Mesendoderm (in vitro differentiated cells): ENCODE measurements at regions not wholly inside any gene's neighbourhood (a gene's known extent, or its start where the extent isn't known, plus 50 kb on each side); places are given as distances from the start of the nearest gene placed in this dataset.

Experiments
- DNase-seq: peaks from one replicate; pipeline ENCODE4 v3.0.0; 2013
- H2AK5ac ChIP-seq: 2 replicates; pipeline ENCODE4 v1.6.1; 2013; ENCODE audit warnings: low read length, inconsistent platforms
- H2BK120ac ChIP-seq: 2 replicates; pipeline ENCODE4 v1.6.1; 2013; ENCODE audit warnings: low read depth, mild to moderate bottlenecking, low read length, moderate library complexity, mixed read lengths
- H2BK15ac ChIP-seq: replicated peaks from 2 replicates; pipeline ENCODE4 v1.6.1; 2013; ENCODE audit warnings: low read depth, mild to moderate bottlenecking, moderate library complexity
- H2BK5ac ChIP-seq: 2 replicates; pipeline ENCODE4 v1.6.1; 2013; ENCODE audit warnings: low read length, inconsistent platforms
- H3K18ac ChIP-seq: 2 replicates; pipeline ENCODE4 v1.6.1; 2013; ENCODE audit warnings: mild to moderate bottlenecking, low read length, mixed read lengths
- H3K23ac ChIP-seq: one replicate; pipeline ENCODE4 v1.6.1; 2013; ENCODE audit warnings: low read length
- H3K27ac ChIP-seq: 2 replicates; pipeline ENCODE4 v1.5.1; 2013; ENCODE audit warnings: low read depth, mild to moderate bottlenecking, inconsistent platforms, low read length, moderate library complexity
- H3K27me3 ChIP-seq: 2 replicates; pipeline ENCODE4 v1.6.1; 2013; ENCODE audit warnings: low read length, control low read depth, mild to moderate bottlenecking, inconsistent platforms; ENCODE audit not compliant: insufficient read depth, poor library complexity
- H3K36me3 ChIP-seq: 2 replicates; pipeline ENCODE4 v1.6.1; 2013; ENCODE audit warnings: low read length, inconsistent platforms; ENCODE audit not compliant: control insufficient read depth, insufficient read depth
- H3K4ac ChIP-seq: one replicate; pipeline ENCODE4 v1.6.1; 2013; ENCODE audit warnings: low read depth, mild to moderate bottlenecking, low read length, moderate library complexity
- H3K4me1 ChIP-seq: 2 replicates; pipeline ENCODE4 v1.6.1; 2013; ENCODE audit warnings: low read depth, low read length, inconsistent platforms; ENCODE audit not compliant: control insufficient read depth
- H3K4me2 ChIP-seq: 2 replicates; pipeline ENCODE4 v1.6.1; 2013; ENCODE audit warnings: low read length
- H3K4me3 ChIP-seq: 2 replicates; pipeline ENCODE4 v1.5.1; 2013; ENCODE audit warnings: mild to moderate bottlenecking, low read length
- H3K56ac ChIP-seq: one replicate; pipeline ENCODE4 v1.6.1; 2013; ENCODE audit warnings: low read length
- H3K79me1 ChIP-seq: 2 replicates; pipeline ENCODE4 v1.6.1; 2013; ENCODE audit warnings: low read length, inconsistent platforms
- H3K79me2 ChIP-seq: 2 replicates; pipeline ENCODE4 v1.6.1; 2013; ENCODE audit warnings: mild to moderate bottlenecking, low read length; ENCODE audit not compliant: control insufficient read depth, insufficient read depth
- H3K9ac ChIP-seq: 2 replicates; pipeline ENCODE4 v1.6.1; 2013; ENCODE audit warnings: low read length, inconsistent platforms
- H4K5ac ChIP-seq: one replicate; pipeline ENCODE4 v1.6.1; 2013; ENCODE audit warnings: low read length
- H4K8ac ChIP-seq: one replicate; pipeline ENCODE4 v1.6.1; 2013; ENCODE audit warnings: low read depth, mild to moderate bottlenecking, control low read depth, low read length, moderate library complexity
- WGBS: extraction: QIAGEN DNeasy Blood & Tissue Kit; methylation state at CpG from one replicate; pipeline ENCODE4 v1.1.7; 2013; ENCODE audit warnings: low lambda C conversion rate, missing lambda C conversion rate; ENCODE audit not compliant: insufficient coverage; ENCODE audit errors: extremely low coverage; 5-methylcytosine and 5-hydroxymethylcytosine counted together

DNA sequence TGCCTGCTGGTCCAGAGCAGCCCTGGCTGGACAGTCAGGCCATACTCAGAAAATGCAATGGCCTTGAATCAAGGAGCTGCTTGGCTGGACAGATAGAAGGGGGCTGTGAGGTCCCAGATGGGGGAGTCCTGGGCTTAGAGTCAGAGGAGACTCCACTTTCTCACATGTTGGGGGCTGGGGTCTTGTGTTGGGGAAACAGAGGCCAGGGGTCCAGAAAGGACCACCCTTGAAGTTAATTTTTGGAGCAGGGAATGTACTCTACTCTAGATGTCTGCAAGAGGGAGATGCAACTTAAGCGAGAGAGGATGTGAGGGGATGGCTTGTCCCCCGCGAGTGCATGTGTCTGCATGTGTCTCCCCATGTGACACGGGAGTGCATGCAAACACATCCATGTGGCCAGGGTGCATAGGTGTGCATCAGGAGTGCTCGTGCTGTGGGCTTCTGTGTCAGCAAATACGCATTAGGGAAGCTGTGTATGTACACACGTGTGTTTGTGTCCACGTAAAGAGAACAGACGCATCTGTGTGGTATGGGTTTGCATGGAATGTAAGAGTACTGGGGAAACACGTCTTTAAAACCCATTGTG, 303.2 kb downstream of the MYCN start:
- no peaks in the 10 kb centered on the region for H3K36me3 ChIP-seq
- H2BK15ac ChIP-seq = no peak overlapping the region
- no peak overlapping the region for H3K23ac ChIP-seq
- no peak overlapping the region for H3K4ac ChIP-seq
- H3K56ac ChIP-seq = no peak overlapping the region
- H4K8ac ChIP-seq = no peak overlapping the region
- no peak overlapping the region for H3K9ac ChIP-seq
- no peak overlapping the region for H2BK5ac ChIP-seq
- WGBS = no CpG with 5 or more reads among the region's 10 CpGs
- no peak overlapping the region for H3K4me3 ChIP-seq
- no peaks in the 10 kb centered on the region for H3K79me2 ChIP-seq
- H2AK5ac ChIP-seq = no peak overlapping the region
- H3K4me2 ChIP-seq = no peak overlapping the region
- no peak overlapping the region for H3K18ac ChIP-seq
- H3K4me1 ChIP-seq = peaks cover under 1% of the 10 kb centered on the region
- DNase-seq = no peak
- H3K27me3 ChIP-seq = no peaks in the 10 kb centered on the region
- no peak overlapping the region for H3K27ac ChIP-seq
- no peak overlapping the region for H2BK120ac ChIP-seq
- H3K79me1 ChIP-seq = no peaks in the 10 kb centered on the region
- no peak overlapping the region for H4K5ac ChIP-seq

GRCh38 chr2:16242906-16243305, 302.6 kb downstream of the MYCN start:
- no peaks in the 10 kb centered on the region for H3K4me1 ChIP-seq
- H3K4ac ChIP-seq = no peak overlapping the region
- no peak overlapping the region for H3K23ac ChIP-seq
- H3K79me2 ChIP-seq = no peaks in the 10 kb centered on the region
- no peaks in the 10 kb centered on the region for H3K27me3 ChIP-seq
- no peak overlapping the region for H3K56ac ChIP-seq
- no peak for DNase-seq
- H3K4me3 ChIP-seq = no peak overlapping the region
- H4K8ac ChIP-seq = no peak overlapping the region
- H2BK5ac ChIP-seq = no peak overlapping the region
- H2BK15ac ChIP-seq = no peak overlapping the region
- H3K18ac ChIP-seq = no peak overlapping the region
- no peak overlapping the region for H3K9ac ChIP-seq
- H2AK5ac ChIP-seq = no peak overlapping the region
- no peak overlapping the region for H3K27ac ChIP-seq
- H2BK120ac ChIP-seq = no peak overlapping the region
- H3K79me1 ChIP-seq = no peaks in the 10 kb centered on the region
- H3K36me3 ChIP-seq = no peaks in the 10 kb centered on the region
- no peak overlapping the region for H4K5ac ChIP-seq
- H3K4me2 ChIP-seq = no peak overlapping the region

GRCh38 chr2:16241166-16242160, 301.1 kb downstream of the MYCN start:
- H3K4ac ChIP-seq = no peak overlapping the region
- H3K27me3 ChIP-seq = no peaks in the 10 kb centered on the region
- H3K4me3 ChIP-seq = no peak overlapping the region
- no peak overlapping the region for H3K18ac ChIP-seq
- no peak overlapping the region for H3K4me2 ChIP-seq
- H3K56ac ChIP-seq = no peak overlapping the region
- H2AK5ac ChIP-seq = no peak overlapping the region
- H2BK15ac ChIP-seq = no peak overlapping the region
- H3K79me1 ChIP-seq = no peaks in the 10 kb centered on the region
- H4K8ac ChIP-seq = no peak overlapping the region
- H3K23ac ChIP-seq = no peak overlapping the region
- H3K79me2 ChIP-seq = no peaks in the 10 kb centered on the region
- H3K9ac ChIP-seq = no peak overlapping the region
- H2BK5ac ChIP-seq = no peak overlapping the region
- no peaks in the 10 kb centered on the region for H3K36me3 ChIP-seq
- no peak overlapping the region for H4K5ac ChIP-seq
- no peak for DNase-seq
- whole genome bisulfite sequencing = no CpG with 5 or more reads among the region's 6 CpGs
- no peak overlapping the region for H3K27ac ChIP-seq
- no peak overlapping the region for H2BK120ac ChIP-seq
- H3K4me1 ChIP-seq = no peaks in the 10 kb centered on the region

DNA sequence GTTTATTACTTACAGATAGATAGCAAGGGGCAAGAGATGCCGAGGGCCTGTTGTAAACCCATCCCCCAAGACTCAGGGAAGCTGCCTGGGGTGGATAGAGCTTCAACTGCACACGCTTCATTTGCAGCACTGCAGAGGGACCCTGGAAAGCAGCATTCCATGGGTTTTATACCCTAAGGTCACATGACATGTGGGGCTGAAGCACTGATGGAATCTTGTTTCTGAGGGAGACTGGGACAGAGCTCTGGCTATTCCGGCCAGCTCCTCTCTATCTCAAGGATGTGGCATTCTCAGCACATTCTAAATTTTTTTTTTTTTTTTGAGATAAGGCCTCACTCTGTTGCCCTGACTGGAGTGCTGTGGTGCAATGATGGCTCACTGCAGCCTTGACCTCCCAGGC, 300.1 kb downstream of the MYCN start:
- Histone ChIP-seq H2AK5ac (no peak overlapping the region), H3K79me1 (no peaks in the 10 kb centered on the region), H3K18ac (no peak overlapping the region), H3K4me2 (no peak overlapping the region), H3K36me3 (no peaks in the 10 kb centered on the region), H3K27me3 (no peaks in the 10 kb centered on the region), H3K4ac (no peak overlapping the region), H3K9ac (no peak overlapping the region), H3K4me3 (no peak overlapping the region), H4K5ac (no peak overlapping the region), H3K56ac (no peak overlapping the region), H2BK15ac (no peak overlapping the region), H2BK5ac (no peak overlapping the region), H3K23ac (no peak overlapping the region), H3K79me2 (no peaks in the 10 kb centered on the region), H3K27ac (no peak overlapping the region), H4K8ac (no peak overlapping the region), H2BK120ac (no peak overlapping the region), H3K4me1 (no peaks in the 10 kb centered on the region)
- no peak for DNase-seq
- WGBS = no CpG with 5 or more reads among the region's 3 CpGs

- Histone ChIP-seq H2BK120ac (no peak overlapping the region), H4K8ac (no peak overlapping the region), H2BK15ac (no peak overlapping the region), H3K18ac (no peak overlapping the region), H3K79me1 (no peaks in the 10 kb centered on the region), H2BK5ac (no peak overlapping the region), H3K4me1 (no peaks in the 10 kb centered on the region), H3K4me2 (no peak overlapping the region), H3K4ac (no peak overlapping the region), H3K23ac (no peak overlapping the region), H3K4me3 (no peak overlapping the region), H4K5ac (no peak overlapping the region), H2AK5ac (no peak overlapping the region), H3K27ac (no peak overlapping the region), H3K27me3 (no peaks in the 10 kb centered on the region), H3K56ac (no peak overlapping the region), H3K9ac (no peak overlapping the region), H3K79me2 (no peaks in the 10 kb centered on the region), H3K36me3 (no peaks in the 10 kb centered on the region)
- no CpG with 5 or more reads among the region's 6 CpGs for WGBS
- no peak for DNase-seq
Measured at GRCh38 chr2:16239296-16239850, 299.0 kb downstream of the MYCN start.
